K562 (cell line): ENCODE measurements at regions not wholly inside any gene's neighbourhood (a gene's known extent, or its start where the extent isn't known, plus 50 kb on each side); places are given as distances from the start of the nearest gene placed in this dataset.

Experiments
- ATAC-seq: fragments of 200-7000 bp; cut with Tn5 transposase; 3 replicates; pipeline ENCODE4 v1.9.1; 2020; ENCODE audit warnings: moderate library complexity
- BruUV-seq: library from RNA; stranded (reverse); fragments of 400-500 nt; replicated peaks from 2 replicates; lab custom pipeline; 2021; lab: Mats Ljungman, UMichigan
- CTCF ChIA-PET: fragments of 300-600 bp; formaldehyde crosslinking; extraction: SDS; loops from one replicate; lab custom pipeline; 2021; ENCODE audit warnings: low intra/inter-chr PET ratio; lab: Yijun Ruan, JAX
- POLR2A ChIA-PET: fragments of 300-600, 350-650 bp; sonication (Branson Sonifier 250); formaldehyde crosslinking; extraction: SDS; loops from one replicate; lab custom pipeline; 2021; ENCODE audit warnings: antibody characterized with exemption, inconsistent platforms; lab: Yijun Ruan, JAX
- DNase-seq, 4 experiments: peaks; one replicate each; pipeline versions ENCODE4 v3.0.0 to v3.0.0-alpha.2; 2011 to 2018; ENCODE audit warnings: low spot score in 3 of 4, mixed read lengths in 3 of 4; ENCODE audit errors: extremely low read depth in 1 of 4
- FAIRE-seq: peaks from 2 replicates; lab custom pipeline; 2011; peaks lifted over from hg19 to GRCh38; lab: Jason Lieb, UNC
- H2AFZ ChIP-seq: 2 replicates; pipeline ENCODE4 v1.6.0; 2011; ENCODE audit warnings: low read depth, low read length, control low read depth, inconsistent platforms
- H3K27ac ChIP-seq: fragments of 200-600 bp; 3 replicates; pipeline ENCODE4 v1.8.0; 2011; ENCODE audit warnings: low read depth, mild to moderate bottlenecking, control low read depth, inconsistent platforms, low read length, moderate library complexity, mixed read lengths; ENCODE audit errors: extremely low read depth
- H3K27me3 ChIP-seq, 2 experiments: fragments of 300-600 bp in 1 of 2; 2 replicates in 1 of 2; 3 replicates in 1 of 2; pipeline versions ENCODE4 v1.6.0 to v1.8.0; 2011; ENCODE audit warnings: inconsistent platforms in 2 of 2, low read length in 2 of 2, mild to moderate bottlenecking in 1 of 2, mixed read lengths in 1 of 2, moderate library complexity in 1 of 2; ENCODE audit not compliant: control insufficient read depth in 2 of 2, insufficient read depth in 2 of 2
- H3K36me3 ChIP-seq: fragments of 300-600 bp; 3 replicates; pipeline ENCODE4 v1.8.0; 2011; ENCODE audit warnings: mild to moderate bottlenecking, low read length, inconsistent platforms; ENCODE audit not compliant: control insufficient read depth, insufficient read depth
- H3K4me1 ChIP-seq, 2 experiments: fragments of 200-600 bp in 1 of 2; replicated peaks in 1 of 2; 2 replicates in 1 of 2; 3 replicates in 1 of 2; pipeline versions ENCODE4 v1.5.1 to v1.8.0; 2011; ENCODE audit warnings: inconsistent platforms in 2 of 2, low read length in 2 of 2, mild to moderate bottlenecking in 1 of 2, mixed read lengths in 1 of 2, moderate library complexity in 1 of 2; ENCODE audit not compliant: control insufficient read depth in 2 of 2, insufficient read depth in 2 of 2
- H3K4me2 ChIP-seq: 2 replicates; pipeline ENCODE4 v1.6.1; 2011; ENCODE audit warnings: low read length, control low read depth, inconsistent platforms, mixed read lengths; ENCODE audit not compliant: insufficient read depth
- H3K4me3 ChIP-seq: fragments of 200-600 bp; sonication (generic), shearing (Covaris generic); 2 replicates; pipeline ENCODE4 v1.5.1; 2016; ENCODE audit warnings: control low read depth, inconsistent platforms
- H3K79me2 ChIP-seq: fragments of 200-600 bp; 3 replicates; pipeline ENCODE4 v1.8.0; 2011; ENCODE audit warnings: low read length, inconsistent platforms; ENCODE audit not compliant: control insufficient read depth, insufficient read depth
- H3K9ac ChIP-seq, 2 experiments: 2 replicates each; pipeline versions ENCODE4 v1.6.0 to v1.6.1; 2011; ENCODE audit warnings: low read depth in 2 of 2, low read length in 2 of 2, control low read depth in 1 of 2, inconsistent platforms in 1 of 2, mild to moderate bottlenecking in 1 of 2, mixed read lengths in 1 of 2; ENCODE audit not compliant: insufficient read depth in 1 of 2
- H3K9me1 ChIP-seq: one replicate; pipeline ENCODE4 v1.6.0; 2011; ENCODE audit warnings: inconsistent platforms, mild to moderate bottlenecking, low read length, moderate library complexity; ENCODE audit not compliant: control insufficient read depth, insufficient read depth
- H3K9me3 ChIP-seq: replicated peaks from 2 replicates; pipeline ENCODE4 v1.5.1; 2011; ENCODE audit warnings: low read depth, low read length, inconsistent platforms; ENCODE audit not compliant: control insufficient read depth, insufficient read depth
- H4K20me1 ChIP-seq: replicated peaks from 2 replicates; pipeline ENCODE4 v1.6.1; 2011; ENCODE audit warnings: low read length, inconsistent platforms, mixed read lengths; ENCODE audit not compliant: control insufficient read depth, insufficient read depth
- ETS2 ChIP-seq: IDR thresholded peaks from 2 replicates; pipeline ENCODE4 v1.6.1; 2016; ENCODE audit warnings: borderline replicate concordance, missing genetic modification characterization, mild to moderate bottlenecking, moderate library complexity, missing compliant biosample characterization; ENCODE audit not compliant: poor library complexity, severe bottlenecking
- GABPB2 ChIP-seq: fragments of 250-450 bp; sonication (Bioruptor Pico); conservative IDR thresholded peaks from 2 replicates; pipeline ENCODE4 v1.5.1; 2021; ENCODE audit warnings: mild to moderate bottlenecking
- MECOM ChIP-seq: fragments of 250-450 bp; sonication (Bioruptor Pico); IDR thresholded peaks from 2 replicates; pipeline ENCODE4 v1.8.0; 2022; ENCODE audit warnings: inconsistent platforms
- NCOA1 ChIP-seq: fragments of 450-650 bp; IDR thresholded peaks from 2 replicates; pipeline ENCODE4 v1.6.1; 2016; ENCODE audit warnings: low read depth
- NCOA4 ChIP-seq: fragments of 450-650 bp; IDR thresholded peaks from 2 replicates; pipeline ENCODE4 v1.6.1; 2018; ENCODE audit warnings: mild to moderate bottlenecking; ENCODE audit not compliant: partially characterized antibody
- NCOA6 ChIP-seq: fragments of 450-650 bp; IDR thresholded peaks from 2 replicates; pipeline ENCODE4 v1.6.1; 2017; ENCODE audit warnings: mild to moderate bottlenecking
- NFXL1 ChIP-seq: fragments of 450-650 bp; formaldehyde crosslinking; IDR thresholded peaks from 2 replicates; pipeline ENCODE4 v1.4.0; 2021; ENCODE audit warnings: mild to moderate bottlenecking
- POLR2H ChIP-seq: IDR thresholded peaks from 2 replicates; pipeline ENCODE4 v1.6.1; 2016; ENCODE audit warnings: missing genetic modification characterization, low read depth, mild to moderate bottlenecking, control low read depth, missing compliant biosample characterization, moderate library complexity
- RB1 ChIP-seq: fragments of 450-650 bp; IDR thresholded peaks from 2 replicates; pipeline ENCODE4 v1.6.1; 2017; ENCODE audit warnings: low read depth, mild to moderate bottlenecking
- RBM39 ChIP-seq: fragments of 200-400 bp; formaldehyde crosslinking; optimal IDR thresholded peaks from 2 replicates; pipeline ENCODE3; 2018; ENCODE audit warnings: low read depth, low read length
- RFX1 ChIP-seq: fragments of 450-650 bp; IDR thresholded peaks from 2 replicates; pipeline ENCODE4 v1.6.1; 2016; ENCODE audit warnings: mild to moderate bottlenecking, moderate library complexity
- SMARCA4 ChIP-seq: fragments of 450-650 bp; IDR thresholded peaks from 2 replicates; pipeline ENCODE4 v1.6.1; 2016
- SMARCB1 ChIP-seq: IDR thresholded peaks from 2 replicates; pipeline ENCODE4 v1.6.1; 2011; ENCODE audit warnings: improper control_type of control experiment, low read depth; ENCODE audit not compliant: insufficient read length
- SUPT5H ChIP-seq: fragments of 450-650 bp; IDR thresholded peaks from 2 replicates; pipeline ENCODE4 v1.6.1; 2016
- XRCC4 ChIP-seq: IDR thresholded peaks from one replicate; pipeline ENCODE4 v1.6.1; 2011; ENCODE audit not compliant: insufficient read depth, insufficient read length; ENCODE audit errors: extremely low read depth
- ZFPM2 ChIP-seq: fragments of 250-450 bp; sonication (Bioruptor Pico); IDR thresholded peaks from 2 replicates; pipeline ENCODE4 v1.5.1; 2022; ENCODE audit warnings: mild to moderate bottlenecking
- ZNF766 ChIP-seq: fragments of 200-800 bp; sonication (Bioruptor generic); conservative IDR thresholded peaks from 2 replicates; pipeline ENCODE4 v1.6.1; 2016; ENCODE audit warnings: missing genetic modification characterization, missing compliant biosample characterization
- ZSCAN29 ChIP-seq: fragments of 450-650 bp; IDR thresholded peaks from 2 replicates; pipeline ENCODE4 v1.6.1; 2017
- WGBS: fragments of 100-300 bp; shearing (Covaris generic); methylation state at CpG from one replicate; pipeline ENCODE4 v1.1.6; 2016; ENCODE audit warnings: low coverage, mixed read lengths; ENCODE audit not compliant: insufficient coverage; ENCODE audit errors: missing lambda C conversion rate; 5-methylcytosine and 5-hydroxymethylcytosine counted together
- in situ Hi-C: fragments of 300-500 bp; cut with MboI; formaldehyde crosslinking; loops from 4 replicates; pipeline ENCODE4 v1.15.0; 2018; ENCODE audit warnings: inconsistent platforms, mixed read lengths
- intact Hi-C: fragments of 100-400 bp; cut with micrococcal nuclease; formaldehyde crosslinking; loops from 2 replicates; pipeline ENCODE4 v1.14.2; 2022
- TF ChIP-seq, protein P1 (sequence below): sonication (generic); formaldehyde crosslinking; IDR thresholded peaks from 2 replicates; pipeline ENCODE4 v1.8.0; 2023; ENCODE audit warnings: missing genetic modification reagents, mild to moderate bottlenecking, borderline replicate concordance

DNA sequence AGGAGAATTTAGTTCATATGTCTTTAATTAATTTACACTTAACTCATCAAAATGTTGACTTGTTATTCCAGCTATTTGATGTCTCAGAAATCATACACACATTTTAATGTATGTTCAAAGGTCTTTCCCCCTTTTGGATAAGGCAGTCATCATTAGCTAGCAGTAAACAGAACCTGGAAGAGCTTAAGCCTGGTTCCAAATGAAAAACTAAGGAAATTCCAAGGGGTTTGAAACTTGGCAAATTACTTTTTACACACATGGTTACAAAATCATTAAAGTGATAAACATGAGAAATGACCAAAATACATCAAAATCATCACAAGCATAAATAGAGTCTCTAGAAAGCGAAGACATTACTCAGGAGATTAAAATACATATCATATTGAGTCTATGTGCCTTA is 359.8 kb upstream of the ZNF608 start:
- WGBS: 0% methylated on average over 1 of the region's 1 CpG
- Histone ChIP-seq H3K36me3 (no peaks in the 10 kb centered on the region), H3K9me1 (no peaks in the 10 kb centered on the region), H4K20me1 (no peaks in the 10 kb centered on the region), H3K9ac (no peak overlapping the region), H3K4me3 (no peak overlapping the region), H3K27me3 (no peaks in the 10 kb centered on the region), H3K9me3 (no peaks in the 10 kb centered on the region), H3K4me2 (no peak overlapping the region), H3K27ac (no peak overlapping the region), H2AFZ (no peak overlapping the region), H3K79me2 (no peaks in the 10 kb centered on the region), H3K4me1 (no peaks in the 10 kb centered on the region)
- intact Hi-C loops: no loop called here
- POLR2A ChIA-PET: no interaction called here
- BruUV-seq: no TSS peak
- DNase-seq (no peak), FAIRE-seq (no peak), ATAC-seq (no peak)
- TF ChIP-seq RBM39: no peak
- no peak for TF ChIP-seq RFX1
- no peak for TF ChIP-seq NFXL1
- TF ChIP-seq SUPT5H: no peak
- TF ChIP-seq ETS2 (tag): no peak
- TF ChIP-seq ZNF766 (CRISPR knock-in tag): no peak
- TF ChIP-seq NCOA1: no peak
- no peak for TF ChIP-seq ZSCAN29
- no peak for TF ChIP-seq RB1
- TF ChIP-seq NCOA6: no peak
- TF ChIP-seq POLR2H (tag): no peak
- no peak for TF ChIP-seq SMARCA4
- TF ChIP-seq ZFPM2 (CRISPR knock-in tag): no peak
- no peak for TF ChIP-seq NCOA4
- TF ChIP-seq XRCC4: no peak
- TF ChIP-seq MECOM (CRISPR knock-in tag): no peak
- TF ChIP-seq, protein P1, sequence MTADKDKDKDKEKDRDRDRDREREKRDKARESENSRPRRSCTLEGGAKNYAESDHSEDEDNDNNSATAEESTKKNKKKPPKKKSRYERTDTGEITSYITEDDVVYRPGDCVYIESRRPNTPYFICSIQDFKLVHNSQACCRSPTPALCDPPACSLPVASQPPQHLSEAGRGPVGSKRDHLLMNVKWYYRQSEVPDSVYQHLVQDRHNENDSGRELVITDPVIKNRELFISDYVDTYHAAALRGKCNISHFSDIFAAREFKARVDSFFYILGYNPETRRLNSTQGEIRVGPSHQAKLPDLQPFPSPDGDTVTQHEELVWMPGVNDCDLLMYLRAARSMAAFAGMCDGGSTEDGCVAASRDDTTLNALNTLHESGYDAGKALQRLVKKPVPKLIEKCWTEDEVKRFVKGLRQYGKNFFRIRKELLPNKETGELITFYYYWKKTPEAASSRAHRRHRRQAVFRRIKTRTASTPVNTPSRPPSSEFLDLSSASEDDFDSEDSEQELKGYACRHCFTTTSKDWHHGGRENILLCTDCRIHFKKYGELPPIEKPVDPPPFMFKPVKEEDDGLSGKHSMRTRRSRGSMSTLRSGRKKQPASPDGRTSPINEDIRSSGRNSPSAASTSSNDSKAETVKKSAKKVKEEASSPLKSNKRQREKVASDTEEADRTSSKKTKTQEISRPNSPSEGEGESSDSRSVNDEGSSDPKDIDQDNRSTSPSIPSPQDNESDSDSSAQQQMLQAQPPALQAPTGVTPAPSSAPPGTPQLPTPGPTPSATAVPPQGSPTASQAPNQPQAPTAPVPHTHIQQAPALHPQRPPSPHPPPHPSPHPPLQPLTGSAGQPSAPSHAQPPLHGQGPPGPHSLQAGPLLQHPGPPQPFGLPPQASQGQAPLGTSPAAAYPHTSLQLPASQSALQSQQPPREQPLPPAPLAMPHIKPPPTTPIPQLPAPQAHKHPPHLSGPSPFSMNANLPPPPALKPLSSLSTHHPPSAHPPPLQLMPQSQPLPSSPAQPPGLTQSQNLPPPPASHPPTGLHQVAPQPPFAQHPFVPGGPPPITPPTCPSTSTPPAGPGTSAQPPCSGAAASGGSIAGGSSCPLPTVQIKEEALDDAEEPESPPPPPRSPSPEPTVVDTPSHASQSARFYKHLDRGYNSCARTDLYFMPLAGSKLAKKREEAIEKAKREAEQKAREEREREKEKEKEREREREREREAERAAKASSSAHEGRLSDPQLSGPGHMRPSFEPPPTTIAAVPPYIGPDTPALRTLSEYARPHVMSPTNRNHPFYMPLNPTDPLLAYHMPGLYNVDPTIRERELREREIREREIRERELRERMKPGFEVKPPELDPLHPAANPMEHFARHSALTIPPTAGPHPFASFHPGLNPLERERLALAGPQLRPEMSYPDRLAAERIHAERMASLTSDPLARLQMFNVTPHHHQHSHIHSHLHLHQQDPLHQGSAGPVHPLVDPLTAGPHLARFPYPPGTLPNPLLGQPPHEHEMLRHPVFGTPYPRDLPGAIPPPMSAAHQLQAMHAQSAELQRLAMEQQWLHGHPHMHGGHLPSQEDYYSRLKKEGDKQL: no peak
- TF ChIP-seq GABPB2: no peak
- TF ChIP-seq SMARCB1: no peak
- CTCF ChIA-PET: no interaction called here
- in situ Hi-C loops: no loop called here
